NCI-H1105 (cell line): ENCODE measurements at regions not wholly inside any gene's neighbourhood (a gene's known extent, or its start where the extent isn't known, plus 50 kb on each side); places are given as distances from the start of the nearest gene placed in this dataset.
"Not testable (repeated sequence)": the region's sequence is repeated elsewhere in the genome, so short reads cannot be mapped to it uniquely, and the experiment has no call there.

Experiments used
- DNase-seq: peaks from one replicate; lab custom pipeline; 2025; lab: John Stamatoyannopoulos, UW

DNA sequence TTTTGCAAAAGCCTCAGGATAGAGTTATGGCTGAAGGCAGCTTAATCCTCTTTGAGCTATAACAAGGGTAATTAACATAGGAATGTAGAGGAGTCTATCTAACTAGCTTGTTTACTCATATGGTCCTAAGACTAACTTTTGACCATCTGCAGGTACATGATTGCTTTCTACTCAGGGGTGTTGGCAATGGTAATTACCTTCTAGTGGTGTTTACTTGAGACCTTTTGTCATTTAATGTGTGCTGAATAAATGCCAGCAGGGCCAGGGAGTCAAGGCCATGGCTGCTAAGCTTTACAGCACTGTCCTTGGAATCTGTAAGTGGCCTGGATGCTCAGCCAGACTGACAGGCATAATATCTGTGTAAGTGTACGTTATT, 1325.0 kb downstream of the XPNPEP1 start:
- DNase-seq = no peak

DNA sequence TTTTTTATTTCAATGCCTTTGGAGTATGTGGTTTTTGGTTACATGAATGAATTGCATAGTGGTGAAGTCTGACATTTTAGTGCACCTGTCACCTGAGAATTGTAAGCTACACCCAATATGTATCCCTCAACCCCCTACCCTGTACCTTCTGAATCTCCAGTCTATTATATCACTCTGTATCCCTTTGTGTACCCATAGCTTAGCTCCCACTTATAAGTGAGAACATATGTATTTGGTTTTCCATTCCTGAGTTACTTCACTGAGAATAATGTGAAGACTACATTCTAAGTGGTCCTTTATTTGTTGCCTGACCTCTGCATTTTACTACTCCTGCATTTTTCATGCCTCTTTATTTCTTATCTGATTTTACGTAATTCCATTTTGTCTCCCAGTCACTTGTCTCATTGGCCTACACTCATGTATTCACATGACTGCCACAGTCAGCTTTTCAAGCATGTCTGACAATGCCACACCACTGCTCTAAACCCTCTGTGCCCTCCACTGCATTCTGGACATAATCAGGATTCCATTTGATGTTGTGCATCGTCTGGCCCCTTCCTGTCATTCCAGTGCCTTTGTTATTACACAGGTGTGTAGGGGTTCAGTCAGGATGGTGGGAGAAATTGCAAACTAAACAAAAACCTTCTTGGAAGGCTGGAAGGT, 1325.5 kb downstream of the XPNPEP1 start:
- DNase-seq = no peak

DNA sequence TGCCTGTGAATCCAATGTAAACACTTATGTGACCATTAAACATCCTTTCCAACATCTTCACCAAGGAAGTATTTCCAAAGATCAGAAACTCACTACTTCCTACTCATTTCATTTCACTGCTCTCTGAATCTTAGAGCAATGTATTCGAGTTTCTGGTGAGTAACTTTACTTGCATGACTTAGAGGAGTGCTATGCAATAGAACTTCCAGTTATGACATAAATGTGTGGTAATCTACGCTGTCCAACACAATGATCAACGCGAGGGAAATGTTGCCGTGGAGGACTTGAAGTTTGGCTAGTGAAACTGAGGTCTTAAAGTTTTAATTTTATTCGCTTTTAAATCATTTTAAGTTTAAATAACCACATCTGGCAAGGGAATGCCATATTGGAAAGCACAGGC, 1326.3 kb downstream of the XPNPEP1 start:
- DNase-seq = no peak

DNA sequence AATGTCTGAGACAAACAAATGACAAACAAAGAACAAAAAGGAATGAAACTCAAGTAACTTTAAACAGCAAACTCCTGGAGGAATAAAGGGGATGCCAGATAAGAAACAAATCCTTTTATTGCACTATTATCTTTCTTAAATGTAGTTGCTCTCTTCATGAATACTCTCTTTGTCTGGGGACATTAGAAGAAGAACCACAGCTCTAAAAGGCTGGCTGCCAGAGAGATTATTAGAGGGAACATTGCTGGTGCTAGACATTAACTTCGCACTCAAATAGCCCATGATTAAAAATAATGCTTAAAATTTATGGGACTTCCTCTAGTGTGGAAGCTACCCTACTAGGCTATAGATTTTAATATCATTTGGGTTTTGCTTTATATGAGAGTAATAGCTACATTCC, 1330.4 kb downstream of the XPNPEP1 start:
- no peak for DNase-seq

DNA sequence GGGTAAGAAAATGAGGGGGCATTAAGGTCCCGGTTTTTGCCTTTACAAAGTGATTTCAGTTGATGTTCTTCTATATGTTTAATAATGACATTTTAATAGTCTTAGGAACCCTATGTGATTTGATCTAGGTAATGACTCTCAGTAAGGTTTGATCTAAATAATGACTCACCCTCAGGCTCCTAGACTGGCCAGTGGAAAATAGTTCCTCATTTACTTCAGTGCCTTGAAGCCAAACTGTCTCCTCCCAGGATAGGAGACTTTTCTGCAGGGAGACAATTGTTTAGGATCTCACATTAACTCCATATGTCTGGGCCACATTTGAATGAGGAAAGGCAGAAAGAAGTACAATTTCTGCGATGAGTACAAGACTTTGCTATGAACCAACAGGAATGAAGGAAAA, 1331.9 kb downstream of the XPNPEP1 start:
- DNase-seq = no peak

DNA sequence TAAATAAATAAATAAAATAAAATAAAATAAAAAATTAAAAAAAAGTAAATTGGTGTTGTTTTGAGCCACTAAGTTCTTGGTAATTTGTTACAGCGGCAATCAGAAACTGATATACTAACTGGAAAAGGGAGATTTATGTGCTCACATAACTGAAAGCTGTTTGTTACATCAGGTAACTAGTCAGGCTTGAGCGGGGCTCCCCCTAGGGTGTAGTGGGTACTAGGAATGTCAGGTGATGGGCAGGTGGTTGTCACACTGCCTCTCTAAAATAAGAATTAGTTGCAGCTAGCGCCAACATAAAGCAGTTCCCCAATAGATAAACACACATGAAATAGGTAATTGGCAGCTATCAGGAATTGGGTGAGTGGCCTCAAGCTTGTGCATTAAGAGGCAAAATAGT, 1336.9 kb downstream of the XPNPEP1 start:
- DNase-seq = no peak

DNA sequence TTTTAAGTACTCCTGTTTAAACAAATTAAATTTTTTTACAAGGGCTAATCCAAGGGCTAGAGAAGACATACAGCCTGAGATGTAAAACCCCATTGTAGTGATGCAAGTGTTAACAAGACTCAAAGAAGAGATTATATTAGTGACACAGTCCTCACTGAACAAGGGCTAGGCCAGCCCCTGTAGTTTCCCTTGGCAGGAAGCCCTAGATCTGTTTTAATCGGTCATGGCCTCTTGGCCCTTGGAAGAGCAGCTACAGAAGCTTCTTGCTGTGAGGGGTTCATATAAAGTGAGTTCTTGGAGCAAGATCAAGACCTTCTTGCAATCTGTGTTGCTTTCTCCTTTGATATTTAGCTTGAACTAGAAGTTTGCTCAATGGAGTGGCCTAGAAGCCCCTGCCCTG, 1339.4 kb downstream of the XPNPEP1 start:
- no peak for DNase-seq

DNA sequence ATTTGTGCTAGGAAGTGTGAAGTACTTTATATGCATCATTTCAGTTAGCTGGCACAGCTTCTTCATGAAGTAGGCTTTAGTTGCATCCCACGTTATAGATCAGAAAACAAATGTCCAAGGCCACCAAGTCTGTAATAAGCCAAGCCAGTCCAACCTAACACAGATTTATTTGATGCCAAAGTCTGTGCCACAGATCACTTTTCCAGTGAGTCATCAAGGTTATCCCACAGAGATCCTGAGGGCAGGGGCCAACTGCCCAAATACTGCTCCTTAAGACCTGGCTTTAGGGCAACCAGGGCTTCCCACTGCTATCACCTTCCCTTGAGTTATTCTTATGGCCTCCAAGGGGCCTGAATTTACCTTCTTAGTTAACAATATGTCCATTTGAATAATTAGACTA, 1340.4 kb downstream of the XPNPEP1 start:
- DNase-seq = no peak

DNA sequence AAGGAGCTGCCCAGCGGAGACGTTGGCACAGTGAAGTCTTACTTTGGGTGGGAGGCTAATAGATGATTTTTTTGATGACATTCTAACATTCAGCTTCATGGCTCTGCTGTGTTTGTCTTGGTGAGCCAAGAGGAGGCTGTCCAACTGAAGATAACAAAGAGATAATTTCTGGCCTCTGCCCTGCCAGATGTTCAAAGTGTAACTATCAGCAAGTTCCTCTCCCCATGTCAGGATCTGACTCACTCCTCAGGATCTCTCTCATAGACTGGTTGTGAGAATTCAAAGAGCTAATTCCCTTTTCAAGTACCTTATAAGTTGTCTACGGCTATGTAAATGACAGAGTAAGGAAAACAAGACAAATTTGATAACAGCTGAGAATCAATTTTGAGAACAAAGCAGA, 1340.9 kb downstream of the XPNPEP1 start:
- DNase-seq = no peak

DNA sequence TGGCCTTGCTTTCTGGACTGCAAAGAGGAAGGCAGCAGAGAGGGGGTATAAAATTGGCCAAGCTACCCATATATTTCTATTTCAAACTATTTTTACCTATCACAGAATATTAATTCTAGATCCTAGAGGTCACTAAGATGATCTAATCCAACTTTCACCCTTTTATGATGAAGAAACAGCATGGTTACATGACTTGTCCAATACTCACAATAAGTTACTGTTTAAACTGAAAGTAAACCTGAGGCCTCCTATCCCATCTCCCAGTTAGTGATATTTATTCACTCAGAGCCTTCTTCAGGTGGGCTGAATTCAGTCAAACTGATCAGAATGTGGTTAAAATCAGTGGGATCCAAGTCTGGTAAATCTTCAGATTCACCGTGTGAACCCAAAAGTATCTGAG, 1345.1 kb downstream of the XPNPEP1 start:
- no peak for DNase-seq

DNA sequence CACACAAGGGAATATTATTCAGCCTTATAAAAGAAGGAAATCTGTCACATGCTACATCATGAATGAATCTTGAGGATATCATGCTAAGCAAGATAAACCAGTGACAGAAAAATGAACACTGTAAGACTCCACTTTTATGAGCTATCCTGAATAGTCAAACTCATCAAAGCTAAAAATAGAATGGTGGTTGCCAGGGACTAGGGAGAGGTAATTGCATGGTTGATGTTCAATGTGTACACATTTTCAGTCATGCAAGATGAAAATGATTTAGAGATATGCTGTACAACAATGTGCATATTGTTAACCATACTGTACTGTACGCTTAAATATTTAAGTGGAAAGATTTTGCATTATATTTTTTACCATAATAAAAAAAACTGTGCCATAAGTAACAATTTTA, 1349.1 kb downstream of the XPNPEP1 start:
- no peak for DNase-seq

DNA sequence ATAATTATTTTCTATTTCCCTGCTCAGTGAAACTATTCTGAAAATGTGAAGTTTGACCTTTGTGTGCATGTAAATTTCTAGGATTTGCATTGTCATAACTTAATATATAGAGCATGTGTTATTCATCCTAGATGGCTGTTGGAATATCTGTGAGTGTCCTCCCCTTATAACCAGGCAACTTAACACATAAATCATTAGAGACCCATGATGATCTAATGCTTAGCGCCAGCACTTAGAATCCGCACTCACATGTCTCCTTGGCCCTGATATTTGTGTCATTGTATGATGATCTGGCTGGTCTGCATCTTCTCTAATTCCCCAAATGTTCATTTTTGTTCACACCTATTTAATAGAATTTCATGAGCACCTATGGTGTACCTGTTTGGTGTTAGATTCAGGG, 1354.5 kb downstream of the XPNPEP1 start:
- DNase-seq = no peak

DNA sequence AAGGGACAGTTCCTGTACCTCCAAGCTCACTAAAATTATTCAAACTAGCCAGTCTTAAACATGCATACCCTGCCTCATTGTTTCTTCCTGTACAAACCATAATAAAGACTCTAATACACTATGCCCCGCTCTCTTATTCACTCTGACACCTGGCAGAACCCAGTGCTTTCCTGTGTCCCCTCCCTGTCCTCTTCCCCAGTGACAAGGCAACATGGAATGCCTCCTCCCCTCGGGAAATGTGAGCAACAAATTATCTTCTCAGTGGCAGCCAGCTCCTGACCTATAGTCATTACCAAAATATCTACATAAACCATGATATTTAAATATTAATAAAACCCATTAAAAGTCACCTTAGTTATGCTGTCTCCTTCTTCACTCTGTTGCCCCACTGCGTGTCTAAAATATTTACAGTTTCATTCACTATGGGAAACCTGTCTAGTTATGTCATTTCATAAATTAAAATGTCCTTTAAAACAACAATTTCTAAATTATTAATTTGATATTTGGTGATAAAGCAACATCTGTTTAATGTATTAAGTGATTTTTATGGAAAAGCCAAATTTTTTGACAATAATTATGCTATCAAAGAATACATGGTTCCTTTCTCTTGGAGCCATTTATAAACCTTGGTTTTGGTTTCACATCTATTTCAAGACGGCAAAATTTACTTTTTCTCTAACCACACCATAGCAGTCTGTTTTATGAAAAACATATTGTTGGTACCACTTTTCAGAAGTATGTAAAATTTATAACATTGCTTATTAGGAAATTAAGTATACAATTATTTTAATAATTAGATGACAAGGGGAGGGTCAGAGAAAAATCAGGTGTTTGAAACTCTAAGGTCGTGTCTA, 1355.2 kb downstream of the XPNPEP1 start:
- DNase-seq = no peak

DNA sequence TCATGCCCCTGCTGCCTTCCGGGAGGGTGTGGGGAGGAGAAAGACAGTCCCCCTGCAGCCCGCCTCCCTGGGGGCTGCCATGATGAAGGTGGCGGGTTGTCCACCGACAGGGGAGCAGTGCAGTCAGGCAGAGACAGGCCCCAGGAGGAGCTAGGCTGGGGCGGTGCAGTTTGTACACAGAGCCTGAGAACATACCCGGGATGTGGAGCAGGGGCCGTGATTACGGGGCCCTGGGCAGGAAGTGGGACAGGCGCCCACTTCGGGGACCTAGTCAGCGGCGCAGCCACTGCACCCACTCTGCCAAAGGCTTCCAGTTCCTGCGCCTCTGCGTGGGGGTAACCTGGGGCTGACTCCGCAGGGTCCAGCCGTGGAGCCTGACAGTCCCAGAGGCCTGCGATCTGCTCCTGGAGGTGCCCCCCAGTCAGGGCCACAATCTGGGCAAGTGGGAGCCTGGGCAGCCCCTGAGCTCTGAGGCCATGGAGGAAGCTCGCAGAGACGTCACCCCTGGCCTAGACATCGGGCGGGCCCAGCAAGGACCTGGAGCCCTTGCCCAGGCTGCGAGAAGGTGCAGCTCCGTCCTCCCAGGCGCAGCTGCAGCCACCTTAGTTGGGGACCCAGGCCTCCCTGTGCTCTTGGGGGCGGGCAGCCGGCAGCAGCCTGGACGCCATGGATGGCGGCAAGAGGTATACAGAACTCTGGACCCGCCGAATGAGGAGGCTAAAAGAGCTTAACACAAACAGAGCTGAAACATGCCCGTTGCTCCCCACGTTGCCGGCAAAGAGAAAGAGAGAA, 1356.8 kb downstream of the XPNPEP1 start:
- no peak for DNase-seq

DNA sequence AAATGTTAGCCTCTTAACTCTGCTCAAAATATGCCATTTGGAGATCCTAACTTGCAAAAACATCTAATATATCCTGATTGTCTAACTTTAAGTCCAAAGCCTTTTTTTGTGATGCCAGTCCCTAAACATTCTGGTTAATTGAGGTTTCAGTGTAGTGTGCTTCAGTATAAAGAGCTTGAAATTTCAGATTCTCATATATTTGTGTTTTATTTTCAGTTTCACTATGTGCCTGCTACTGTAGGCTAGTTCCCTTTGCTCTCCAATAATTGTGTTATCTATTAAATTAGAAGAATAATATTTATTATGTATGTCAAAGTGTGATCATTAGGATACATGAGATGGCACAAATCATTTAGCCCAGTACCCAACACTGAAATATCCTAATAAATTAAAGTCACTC, 1361.2 kb downstream of the XPNPEP1 start:
- DNase-seq = no peak

DNA sequence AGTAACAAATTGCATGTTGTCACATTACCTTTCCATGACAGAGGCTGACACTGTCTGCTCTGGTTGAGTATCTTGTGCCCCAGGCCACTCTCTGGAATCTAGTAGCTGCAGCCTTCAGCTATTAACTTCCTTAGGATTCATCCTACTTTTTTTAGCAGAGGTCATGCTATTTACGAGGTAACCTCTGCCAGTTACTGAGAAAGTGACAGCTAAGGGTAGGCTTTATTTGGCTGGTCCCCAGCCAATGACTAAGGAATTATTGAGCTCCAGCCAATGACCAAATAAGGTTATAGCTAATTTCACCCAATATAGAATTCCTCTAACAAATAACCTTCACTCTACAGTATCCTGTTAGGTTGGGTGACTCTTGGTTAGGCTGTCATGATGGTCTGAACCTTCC, 1361.7 kb downstream of the XPNPEP1 start:
- DNase-seq = no peak

DNA sequence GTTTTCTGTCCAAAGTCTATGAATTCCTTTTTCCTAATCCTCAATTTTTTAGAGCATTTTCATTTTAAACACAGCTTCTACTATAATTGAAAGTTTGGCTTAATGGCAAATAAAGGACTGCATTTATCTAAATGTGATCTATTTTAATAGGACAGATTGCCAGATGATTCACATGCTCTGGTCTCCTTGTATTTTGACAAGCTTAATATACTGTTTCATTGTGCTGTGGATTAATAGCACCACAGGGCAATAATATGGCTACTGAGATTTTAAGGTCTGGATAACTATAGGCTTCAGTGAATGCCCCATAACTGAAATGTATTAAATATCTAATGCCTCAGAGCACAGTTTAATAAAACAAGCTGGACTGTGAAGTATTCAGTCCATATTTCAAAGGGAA, 1362.8 kb downstream of the XPNPEP1 start:
- no peak for DNase-seq

DNA sequence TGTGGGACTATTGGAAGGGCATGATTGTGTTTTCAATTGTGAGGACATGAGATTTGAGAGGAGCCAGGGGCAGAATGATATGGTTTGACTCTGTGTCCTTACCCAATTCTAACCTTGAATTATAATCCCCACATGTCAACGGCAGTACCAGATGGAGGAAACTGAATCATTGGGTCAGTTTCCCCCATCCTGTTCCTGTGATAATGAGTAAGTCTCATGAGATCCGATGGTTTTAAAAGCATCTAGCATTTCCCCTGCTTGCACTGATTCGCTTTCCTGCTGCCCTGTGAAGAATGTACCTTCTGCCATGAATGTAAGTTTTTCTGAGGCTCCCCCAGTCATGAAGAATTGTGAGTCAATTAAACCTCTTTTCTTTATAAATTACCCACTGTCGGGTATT, 1367.1 kb downstream of the XPNPEP1 start:
- DNase-seq = no peak

DNA sequence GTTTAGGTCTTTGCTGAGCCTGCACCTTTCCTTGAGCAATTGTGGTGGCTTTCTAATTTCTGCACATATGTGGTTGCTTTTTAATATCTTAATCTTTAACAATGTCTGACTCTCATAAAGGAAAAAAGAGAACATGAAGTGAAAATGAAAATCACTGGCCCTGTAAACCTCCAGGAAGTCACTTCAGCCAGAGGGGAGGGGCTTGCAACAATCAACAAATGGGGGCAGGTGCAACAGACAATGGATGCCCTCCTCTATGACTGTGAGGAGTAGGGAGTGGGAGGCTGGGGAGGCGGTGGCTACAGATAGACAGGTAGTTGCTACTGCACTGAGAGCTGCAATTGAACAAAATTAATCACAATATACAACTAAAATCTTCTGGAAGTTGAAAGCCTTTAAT, 1377.4 kb downstream of the XPNPEP1 start:
- DNase-seq = peak; percentile 1

DNA sequence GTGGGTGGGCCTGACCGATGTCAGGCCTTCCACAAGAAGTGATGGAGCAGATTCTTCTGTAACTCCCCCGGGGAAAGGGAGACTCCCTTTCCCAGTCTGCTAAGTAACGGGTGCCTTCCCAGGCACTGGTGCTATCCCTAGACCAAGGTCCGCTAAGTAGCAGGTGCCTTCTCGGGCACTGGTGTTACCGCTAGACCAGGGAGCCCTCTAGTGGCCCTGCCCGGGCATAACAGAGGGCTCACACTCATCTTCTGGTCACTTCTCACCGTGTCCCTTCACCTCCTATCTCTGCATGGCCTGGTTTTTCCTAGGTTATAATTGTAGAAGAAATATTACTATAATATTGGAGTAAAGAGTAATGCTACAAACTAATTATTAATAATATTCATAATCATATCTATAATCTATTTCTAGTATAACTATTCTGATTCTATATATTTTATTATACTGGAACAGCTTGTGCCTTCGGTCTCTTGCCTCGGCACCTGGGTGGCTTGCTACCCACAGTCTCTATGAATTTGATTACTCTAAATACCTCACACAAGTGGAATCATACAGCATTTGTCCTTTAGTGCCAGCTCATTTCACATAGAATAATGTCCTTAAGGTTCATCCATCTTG, 1378.7 kb downstream of the XPNPEP1 start:
- DNase-seq = peak; percentile 8

DNA sequence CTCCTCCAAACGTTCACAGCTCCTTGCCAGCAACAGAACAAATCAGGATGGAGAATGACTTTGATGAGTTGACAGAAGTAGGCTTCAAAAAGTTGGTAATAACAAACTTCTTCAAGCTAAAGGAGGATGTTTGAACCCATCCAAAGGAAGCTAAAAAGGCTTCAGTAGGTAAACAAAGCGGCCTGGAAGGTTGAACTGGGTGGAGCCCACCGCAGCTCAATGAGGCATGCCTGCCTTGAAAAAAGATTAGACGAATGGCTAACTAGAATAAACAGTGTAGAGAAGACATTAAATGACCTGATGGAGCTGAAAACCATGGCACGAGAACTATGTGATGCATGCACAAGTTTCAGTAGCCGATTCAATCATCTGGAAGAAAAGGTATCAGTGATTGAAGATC, 1369.0 kb upstream of the SORCS1 start:
- DNase-seq = not testable (repeated sequence)

DNA sequence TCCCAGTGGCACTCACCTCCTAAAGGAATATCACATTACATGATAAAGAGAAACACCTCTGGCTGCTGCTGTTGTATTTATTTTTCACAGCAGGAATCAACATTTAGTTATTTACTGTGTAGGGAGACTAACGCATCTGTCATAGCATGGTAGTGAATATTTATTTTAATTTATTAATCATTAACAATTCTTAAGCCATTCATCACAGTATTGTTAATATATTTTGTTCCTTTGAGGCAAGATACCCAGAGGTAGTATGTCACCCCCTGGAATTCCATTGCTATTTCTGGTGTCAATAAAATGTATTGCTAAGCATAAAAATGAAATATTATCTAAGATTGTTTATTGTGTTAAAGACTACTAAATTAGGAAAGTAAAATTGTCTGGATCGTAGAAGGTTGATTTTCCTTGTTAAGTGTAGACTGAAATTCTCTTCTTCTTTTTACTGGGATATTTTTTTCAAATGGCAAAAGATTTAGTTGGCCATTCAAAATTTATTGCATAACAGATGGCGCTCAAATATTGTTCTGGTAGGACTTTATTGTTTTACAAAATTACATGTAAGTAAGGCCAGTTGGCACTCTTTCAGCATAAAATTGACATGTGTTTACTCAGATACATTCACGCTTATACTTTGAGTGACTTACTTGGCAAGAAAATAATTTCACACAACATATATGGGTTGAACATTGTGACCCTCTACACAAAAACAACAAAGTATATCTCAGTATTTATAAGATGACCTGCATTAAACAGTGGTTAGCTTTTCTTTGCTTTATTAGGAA, 1358.7 kb upstream of the SORCS1 start:
- DNase-seq = peak; percentile 3
